ENCODE measurements at regions not wholly inside any gene's neighbourhood (a gene's known extent, or its start where the extent isn't known, plus 50 kb on each side); places are given as distances from the start of the nearest gene placed in this dataset.

GRCh38 chr15:29570121-29570947 is 251.9 kb downstream of the TJP1 start:
- TF ChIP-seq, protein P1, sequence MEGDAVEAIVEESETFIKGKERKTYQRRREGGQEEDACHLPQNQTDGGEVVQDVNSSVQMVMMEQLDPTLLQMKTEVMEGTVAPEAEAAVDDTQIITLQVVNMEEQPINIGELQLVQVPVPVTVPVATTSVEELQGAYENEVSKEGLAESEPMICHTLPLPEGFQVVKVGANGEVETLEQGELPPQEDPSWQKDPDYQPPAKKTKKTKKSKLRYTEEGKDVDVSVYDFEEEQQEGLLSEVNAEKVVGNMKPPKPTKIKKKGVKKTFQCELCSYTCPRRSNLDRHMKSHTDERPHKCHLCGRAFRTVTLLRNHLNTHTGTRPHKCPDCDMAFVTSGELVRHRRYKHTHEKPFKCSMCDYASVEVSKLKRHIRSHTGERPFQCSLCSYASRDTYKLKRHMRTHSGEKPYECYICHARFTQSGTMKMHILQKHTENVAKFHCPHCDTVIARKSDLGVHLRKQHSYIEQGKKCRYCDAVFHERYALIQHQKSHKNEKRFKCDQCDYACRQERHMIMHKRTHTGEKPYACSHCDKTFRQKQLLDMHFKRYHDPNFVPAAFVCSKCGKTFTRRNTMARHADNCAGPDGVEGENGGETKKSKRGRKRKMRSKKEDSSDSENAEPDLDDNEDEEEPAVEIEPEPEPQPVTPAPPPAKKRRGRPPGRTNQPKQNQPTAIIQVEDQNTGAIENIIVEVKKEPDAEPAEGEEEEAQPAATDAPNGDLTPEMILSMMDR (IDR thresholded peaks at IDR 0.05) = no peak
- no peak for TF ChIP-seq POLR2A (IDR thresholded peaks at IDR 0.05)
